ENCODE measurements at regions not wholly inside any gene's neighbourhood (a gene's known extent, or its start where the extent isn't known, plus 50 kb on each side); places are given as distances from the start of the nearest gene placed in this dataset.

- no peak for TF ChIP-seq ZSCAN4 (tag by site-specific recombination; IDR thresholded peaks at IDR 0.05)
- no peak for TF ChIP-seq PRDM1 (tag by site-specific recombination; IDR thresholded peaks at IDR 0.05)
- no peak for TF ChIP-seq PRDM2 (tag by site-specific recombination; IDR thresholded peaks at IDR 0.05; ENCODE audit: borderline replicate concordance)
- TF ChIP-seq ZBTB6 (tag by site-specific recombination; IDR thresholded peaks at IDR 0.05): no peak
- TF ChIP-seq ZXDB (tag by site-specific recombination; IDR thresholded peaks at IDR 0.05): no peak
- TF ChIP-seq ZNF280D (tag by site-specific recombination; IDR thresholded peaks at IDR 0.05): no peak
- no peak for TF ChIP-seq AEBP2 (tag by site-specific recombination; IDR thresholded peaks at IDR 0.05; ENCODE audit: borderline replicate concordance)
- no peak for TF ChIP-seq ZNF707 (tag by site-specific recombination; IDR thresholded peaks at IDR 0.05)
- no peak for TF ChIP-seq ZIC2 (tag by site-specific recombination; IDR thresholded peaks at IDR 0.05)
- Histone ChIP-seq H3K9me3 (ENCODE audit: control insufficient read depth, insufficient read depth, low read depth, low read length) (no peaks in the 10 kb centered on the region), H3K27ac (ENCODE audit: extremely low read depth, low read depth, low read length) (no peak overlapping the region), H3K4me3 (ENCODE audit: low read depth, low read length) (no peak overlapping the region), H3K4me1 (ENCODE audit: control insufficient read depth, insufficient read depth, low read length) (no peaks in the 10 kb centered on the region), H3K36me3 (ENCODE audit: control insufficient read depth in 2 of 2, insufficient read depth in 1 of 2, low read length in 2 of 2) (no peaks in the 10 kb centered on the region)
- CTCF ChIA-PET: interaction anchor here (0.6 kb wide), 1 partner anchor 28 kb away, joined by 3 read pairs; no protein-coding TSS in a partner anchor
- POLR2A ChIA-PET: no interaction called here
Measured at GRCh38 chr2:15819562-15820256, 120.6 kb upstream of the MYCN start.

GRCh38 chr2:15820257-15820566 is 120.1 kb upstream of the MYCN start:
- ChIA-PET CTCF (interaction anchor here (0.6 to 0.8 kb wide), 2 partner anchors 28 to 182 kb away, joined by 3 read pairs; no protein-coding TSS in a partner anchor), POLR2A (no interaction called here)

More at GRCh38 chr2:15820257-15820566, 120.1 kb upstream of the MYCN start:
- no peak overlapping the region for H3K27ac ChIP-seq (ENCODE audit: extremely low read depth, low read depth, low read length)
- H3K4me1 ChIP-seq (ENCODE audit: control insufficient read depth, insufficient read depth, low read length): no peaks in the 10 kb centered on the region
- no peaks in the 10 kb centered on the region for H3K9me3 ChIP-seq (ENCODE audit: control insufficient read depth, insufficient read depth, low read depth, low read length)
- H3K36me3 ChIP-seq (ENCODE audit: control insufficient read depth in 2 of 2, insufficient read depth in 1 of 2, low read length in 2 of 2): no peaks in the 10 kb centered on the region
- TF ChIP-seq ZNF610 (tag by site-specific recombination; IDR thresholded peaks at IDR 0.05; ENCODE audit: borderline replicate concordance) (no peak), HIC1 (tag by site-specific recombination; IDR thresholded peaks at IDR 0.05) (no peak), RBAK (tag by site-specific recombination; IDR thresholded peaks at IDR 0.05) (no peak), ZNF747 (tag by site-specific recombination; IDR thresholded peaks at IDR 0.05) (no peak), ZNF707 (tag by site-specific recombination; IDR thresholded peaks at IDR 0.05) (no peak), CTCF (tag by site-specific recombination; IDR thresholded peaks at IDR 0.05) (no peak), ZIC2 (tag by site-specific recombination; IDR thresholded peaks at IDR 0.05) (no peak), ZNF239 (tag by site-specific recombination; IDR thresholded peaks at IDR 0.05) (no peak), ZNF837 (tag by site-specific recombination; IDR thresholded peaks at IDR 0.05) (no peak)
- no peak overlapping the region for H3K4me3 ChIP-seq (ENCODE audit: low read depth, low read length)
